ENCODE measurements at regions not wholly inside any gene's neighbourhood (a gene's known extent, or its start where the extent isn't known, plus 50 kb on each side); places are given as distances from the start of the nearest gene placed in this dataset.

- no peak overlapping the region for H3K4me3 ChIP-seq (ENCODE audit: low read depth, low read length)
- no peak for TF ChIP-seq CTCF (IDR thresholded peaks at IDR 0.05; ENCODE audit: insufficient read depth, low read length, missing control alignments)
- CTCF ChIA-PET: no interaction called here
- no peak for DNase-seq (ENCODE audit: low read depth, low spot score)
- POLR2A ChIA-PET: no interaction called here
Observed at GRCh38 chr13:22690756-22691155, 490.0 kb upstream of the SGCG start.

DNA sequence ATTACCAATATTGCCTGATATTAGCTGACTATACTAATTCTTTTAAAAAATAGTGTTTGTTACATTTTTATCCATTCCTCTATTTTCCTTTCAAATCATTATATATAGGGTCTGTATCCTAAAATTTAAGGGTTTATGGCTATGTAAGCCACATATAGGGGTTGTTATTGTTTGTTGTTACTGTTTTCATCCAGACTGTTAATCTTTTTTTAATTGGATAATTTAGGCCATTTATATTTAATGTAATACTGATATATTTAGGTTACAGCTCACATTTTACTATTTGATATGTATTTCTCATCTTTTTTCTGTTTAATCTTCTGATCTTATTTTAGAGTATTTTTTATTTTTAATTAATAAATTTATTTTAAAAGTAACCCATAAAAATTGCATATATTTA lies 487.1 kb upstream of the SGCG start:
- no peak for DNase-seq (ENCODE audit: low read depth, low spot score)
- TF ChIP-seq CTCF (IDR thresholded peaks at IDR 0.05; ENCODE audit: insufficient read depth, low read length, missing control alignments): no peak
- ChIA-PET CTCF (no interaction called here), POLR2A (no interaction called here)
- H3K4me3 ChIP-seq (ENCODE audit: low read depth, low read length): no peak overlapping the region

GRCh38 chr13:22696433-22696832 lies 484.3 kb upstream of the SGCG start:
- DNase-seq (ENCODE audit: low read depth, low spot score): no peak
- CTCF ChIA-PET: no interaction called here
- no peak for TF ChIP-seq CTCF (IDR thresholded peaks at IDR 0.05; ENCODE audit: insufficient read depth, low read length, missing control alignments)
- POLR2A ChIA-PET: no interaction called here
- no peak overlapping the region for H3K4me3 ChIP-seq (ENCODE audit: low read depth, low read length)

GRCh38 chr13:22698467-22698866 lies 482.3 kb upstream of the SGCG start:
- no peak for TF ChIP-seq CTCF (IDR thresholded peaks at IDR 0.05; ENCODE audit: insufficient read depth, low read length, missing control alignments)
- no peak for DNase-seq (ENCODE audit: low read depth, low spot score)
- ChIA-PET POLR2A (no interaction called here), CTCF (interaction anchor here (0.5 kb wide), 1 partner anchor 135 kb away, joined by 3 read pairs; no protein-coding TSS in a partner anchor)
- H3K4me3 ChIP-seq (ENCODE audit: low read depth, low read length): no peak overlapping the region

DNA sequence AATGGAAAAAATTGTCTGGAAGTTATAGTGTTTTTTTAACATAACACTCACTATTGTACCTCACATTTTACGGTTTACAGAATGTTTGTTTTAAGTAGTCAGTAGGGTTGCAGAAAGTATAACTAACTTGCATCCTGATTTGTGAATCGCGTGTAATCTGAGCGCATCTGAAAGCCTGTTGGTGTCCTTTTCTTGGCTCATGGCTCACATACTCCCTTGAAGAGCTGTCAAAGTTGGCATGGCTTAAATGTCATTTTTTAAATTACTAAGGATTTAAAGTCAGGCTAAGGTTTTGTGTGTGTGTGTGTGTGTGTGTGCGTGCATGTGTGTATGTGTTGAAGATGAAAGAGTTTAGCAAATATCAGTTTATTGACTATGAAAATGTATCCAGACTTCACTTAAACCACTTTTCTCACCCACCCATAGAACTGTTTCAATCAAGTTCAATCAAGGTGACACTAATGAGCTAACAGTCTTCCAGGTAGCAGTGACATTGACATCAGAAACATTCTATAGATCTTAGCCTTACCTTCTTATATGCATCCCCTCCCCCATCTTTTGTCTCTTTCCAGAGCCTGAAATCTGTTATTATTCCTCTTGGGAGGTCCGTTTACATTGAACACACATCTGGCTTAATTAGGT lies 480.4 kb upstream of the SGCG start:
- ChIA-PET CTCF (no interaction called here), POLR2A (no interaction called here)
- DNase-seq (ENCODE audit: low read depth, low spot score): no peak
- no peak for TF ChIP-seq CTCF (IDR thresholded peaks at IDR 0.05; ENCODE audit: insufficient read depth, low read length, missing control alignments)
- no peak overlapping the region for H3K4me3 ChIP-seq (ENCODE audit: low read depth, low read length)

DNA sequence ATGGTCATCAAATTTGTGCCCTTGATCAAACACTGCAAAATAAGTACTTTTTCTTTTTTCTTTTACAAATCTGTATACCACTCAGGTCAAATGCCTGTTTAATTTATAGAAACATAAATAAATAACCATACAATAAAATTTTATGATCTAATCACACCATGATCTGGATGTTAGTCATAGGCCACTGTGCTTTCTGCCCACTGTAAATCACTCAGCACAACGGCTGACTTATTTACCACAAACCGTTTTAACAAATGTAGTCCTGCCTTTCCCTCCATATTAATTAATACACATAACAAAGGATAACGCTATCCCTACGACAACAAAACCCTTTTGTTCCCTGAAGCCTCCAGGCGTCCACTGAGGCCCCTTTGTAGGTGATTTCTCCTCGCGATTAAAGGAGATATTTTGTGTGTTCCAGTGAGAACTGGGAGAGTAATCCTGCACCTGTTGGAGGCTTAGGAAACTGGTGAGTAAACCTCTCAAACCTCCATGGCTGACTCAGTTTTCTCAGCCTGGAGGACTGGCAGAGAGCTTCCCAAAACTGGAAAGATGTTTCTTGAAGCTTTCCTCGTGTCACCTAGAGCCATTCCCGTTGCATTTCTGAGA lies 477.1 kb upstream of the SGCG start:
- DNase-seq (ENCODE audit: low read depth, low spot score): no peak
- TF ChIP-seq CTCF (IDR thresholded peaks at IDR 0.05; ENCODE audit: insufficient read depth, low read length, missing control alignments): no peak
- POLR2A ChIA-PET: no interaction called here
- H3K4me3 ChIP-seq (ENCODE audit: low read depth, low read length): no peak overlapping the region
- CTCF ChIA-PET: no interaction called here
